Muscle of back (tissue), 3 donors: ENCODE measurements at regions not wholly inside any gene's neighbourhood (a gene's known extent, or its start where the extent isn't known, plus 50 kb on each side); places are given as distances from the start of the nearest gene placed in this dataset.

Source experiments
- DNase-seq, 3 donors: peaks; one replicate each; pipeline versions ENCODE4 v3.0.0 to v3.0.0-alpha.2; 2013

DNA sequence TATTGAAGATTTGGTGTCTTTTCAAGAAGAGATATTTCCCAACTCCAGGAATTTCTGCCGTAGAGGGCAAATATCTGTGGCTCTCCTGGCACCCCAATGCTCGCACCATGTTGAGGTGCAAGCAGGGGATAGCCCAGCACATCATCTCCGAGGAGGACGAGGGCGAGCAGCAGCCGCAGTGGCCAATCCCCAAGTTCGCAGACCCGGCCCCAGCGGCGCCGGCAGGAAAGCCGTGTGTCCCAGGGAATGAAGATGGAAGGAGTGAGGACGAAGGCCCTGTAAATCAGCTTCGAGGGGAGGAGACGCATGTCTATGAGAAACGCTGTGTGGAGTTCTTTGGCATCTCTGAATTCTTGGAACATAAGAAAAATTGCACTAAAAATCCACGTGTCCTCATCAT lies 213.4 kb upstream of the UBE2E2 start:
- DNase-seq, result no peak

DNA sequence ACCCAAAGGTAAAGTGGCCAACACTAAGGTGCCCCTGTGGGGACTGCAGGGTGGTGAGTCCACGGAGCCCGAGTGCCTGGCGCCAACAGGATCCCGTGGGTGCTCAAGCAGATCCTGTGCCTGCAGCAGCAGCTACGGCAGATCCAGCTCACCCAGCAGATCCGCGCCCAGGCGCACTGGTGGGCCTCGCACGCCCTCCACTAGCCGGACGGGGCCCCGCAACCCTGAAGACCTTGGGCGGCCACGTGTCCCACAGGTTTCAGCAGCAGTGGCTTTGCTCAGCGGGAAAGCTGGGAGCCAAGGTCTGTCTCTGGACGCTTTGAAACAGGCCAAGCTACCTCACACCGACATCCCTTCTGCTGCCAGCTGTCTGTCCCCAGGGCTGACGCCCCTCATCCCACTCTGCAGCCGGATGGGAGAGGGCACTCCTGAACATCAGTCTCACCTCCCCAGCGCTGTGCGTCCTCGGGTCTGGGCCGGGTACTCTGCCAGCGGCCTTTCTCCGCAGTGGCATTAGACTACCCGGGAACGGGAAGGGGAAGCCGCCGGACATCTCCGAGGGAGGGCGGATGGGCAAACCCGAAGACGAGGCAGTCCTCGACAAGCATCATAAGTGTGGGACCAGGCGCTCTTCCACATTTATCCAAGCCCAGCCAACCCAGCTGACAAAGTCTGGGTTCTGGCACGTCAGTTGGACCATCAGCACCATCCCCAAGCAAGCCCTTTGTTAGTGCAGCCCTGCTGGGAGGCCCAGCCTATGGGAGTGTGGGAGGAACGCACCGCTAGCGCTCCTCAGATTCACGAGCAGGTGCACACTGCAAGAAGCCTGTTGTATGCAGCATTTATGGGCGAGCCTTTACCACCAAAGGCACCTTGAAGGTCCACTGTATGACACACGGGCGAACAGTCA lies 212.6 kb upstream of the UBE2E2 start:
- no peak for DNase-seq

GRCh38 chr3:22994781-22995180 lies 208.3 kb upstream of the UBE2E2 start:
- DNase-seq, result peak in 1 of 3 donors; percentile 43

GRCh38 chr3:22996920-22997571 lies 206.1 kb upstream of the UBE2E2 start:
- DNase-seq, result no peak

GRCh38 chr3:23000371-23000770 lies 202.8 kb upstream of the UBE2E2 start:
- DNase-seq, result peak in 1 of 3 donors; percentile 47

DNA sequence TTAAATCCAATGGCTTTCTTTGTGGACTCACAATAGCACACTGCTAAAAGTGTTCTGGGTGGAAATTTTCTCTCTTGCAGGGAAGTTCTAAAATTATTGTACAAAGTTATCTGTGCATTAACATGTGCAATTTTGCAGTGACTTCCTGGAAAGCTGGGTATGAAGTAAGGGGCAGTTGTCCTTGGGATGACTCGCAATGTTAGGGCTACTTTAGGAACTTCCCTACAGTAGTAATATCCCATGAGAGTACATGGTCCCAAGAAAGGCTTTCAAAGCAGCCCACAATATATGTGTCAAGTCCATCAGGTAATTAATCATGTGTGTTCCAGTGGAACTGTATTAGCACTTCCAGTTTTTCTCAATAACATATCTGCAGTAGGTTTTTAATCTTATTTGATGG lies 201.0 kb upstream of the UBE2E2 start:
- DNase-seq, result no peak

GRCh38 chr3:23002836-23003732 lies 200.0 kb upstream of the UBE2E2 start:
- DNase-seq, result peak in 2 of 3 donors; percentile 50 to 72

- DNase-seq, result no peak
Observed at GRCh38 chr3:23003733-23004046, 199.4 kb upstream of the UBE2E2 start.

DNA sequence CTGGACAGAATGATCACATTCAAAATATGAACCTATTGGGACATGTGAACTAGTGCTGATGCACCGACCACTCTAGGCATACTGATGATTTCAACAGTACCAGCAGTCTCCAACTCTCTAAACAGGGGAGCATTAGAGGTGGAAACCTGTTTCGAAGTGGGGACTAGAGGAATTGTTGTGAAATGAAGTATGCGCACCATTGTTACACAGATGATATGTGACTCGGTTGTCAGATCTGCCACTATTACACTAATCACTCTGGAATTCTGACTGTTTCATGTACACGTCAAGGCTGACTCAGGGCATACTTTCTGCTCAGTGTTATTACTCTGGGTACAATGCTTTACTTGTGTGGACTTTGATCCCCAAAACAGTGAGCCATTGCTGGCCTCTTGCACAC lies 198.2 kb upstream of the UBE2E2 start:
- peak in 1 of 3 donors; percentile 38 for DNase-seq

- DNase-seq, result peak in 1 of 3 donors; percentile 45
Observed at GRCh38 chr3:23017801-23018200, 185.3 kb upstream of the UBE2E2 start.

DNA sequence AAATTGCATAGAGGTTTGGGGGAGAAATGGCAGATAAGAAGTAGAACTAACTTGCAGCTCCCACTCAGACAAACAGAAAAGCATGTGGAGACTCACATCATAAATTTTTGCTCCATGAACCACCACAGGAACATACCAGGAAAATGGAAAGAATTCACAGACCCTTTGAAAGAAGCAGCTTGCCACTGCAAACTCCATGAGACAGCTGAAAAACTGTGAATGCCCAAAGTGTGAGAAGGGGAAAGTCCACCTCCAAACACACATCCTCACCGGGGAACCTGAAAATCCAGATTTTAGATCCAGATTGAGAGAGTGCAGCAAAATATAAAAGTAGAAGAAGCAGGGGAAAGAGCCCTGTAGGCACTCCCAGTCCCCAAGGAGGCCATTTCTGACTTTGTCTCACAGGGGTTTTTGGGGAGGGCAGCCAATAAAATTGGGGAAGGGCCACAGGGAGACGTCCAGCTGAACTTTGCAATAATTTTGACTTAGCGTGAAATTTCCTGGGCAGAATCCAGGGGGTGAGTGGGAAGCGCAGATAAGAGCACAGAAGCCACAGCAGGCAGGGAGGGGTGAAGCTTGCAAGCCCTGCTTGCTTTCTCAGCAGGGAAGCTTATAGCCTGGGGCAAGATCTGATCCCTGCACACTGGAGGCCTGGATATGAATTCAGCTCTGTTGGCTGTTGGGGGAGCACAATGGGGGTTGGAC lies 183.4 kb upstream of the UBE2E2 start:
- no peak for DNase-seq

- DNase-seq, result no peak
Observed at GRCh38 chr3:23028294-23028693, 174.8 kb upstream of the UBE2E2 start.

- DNase-seq, result no peak
Observed at GRCh38 chr3:23029001-23029400, 174.1 kb upstream of the UBE2E2 start.

DNA sequence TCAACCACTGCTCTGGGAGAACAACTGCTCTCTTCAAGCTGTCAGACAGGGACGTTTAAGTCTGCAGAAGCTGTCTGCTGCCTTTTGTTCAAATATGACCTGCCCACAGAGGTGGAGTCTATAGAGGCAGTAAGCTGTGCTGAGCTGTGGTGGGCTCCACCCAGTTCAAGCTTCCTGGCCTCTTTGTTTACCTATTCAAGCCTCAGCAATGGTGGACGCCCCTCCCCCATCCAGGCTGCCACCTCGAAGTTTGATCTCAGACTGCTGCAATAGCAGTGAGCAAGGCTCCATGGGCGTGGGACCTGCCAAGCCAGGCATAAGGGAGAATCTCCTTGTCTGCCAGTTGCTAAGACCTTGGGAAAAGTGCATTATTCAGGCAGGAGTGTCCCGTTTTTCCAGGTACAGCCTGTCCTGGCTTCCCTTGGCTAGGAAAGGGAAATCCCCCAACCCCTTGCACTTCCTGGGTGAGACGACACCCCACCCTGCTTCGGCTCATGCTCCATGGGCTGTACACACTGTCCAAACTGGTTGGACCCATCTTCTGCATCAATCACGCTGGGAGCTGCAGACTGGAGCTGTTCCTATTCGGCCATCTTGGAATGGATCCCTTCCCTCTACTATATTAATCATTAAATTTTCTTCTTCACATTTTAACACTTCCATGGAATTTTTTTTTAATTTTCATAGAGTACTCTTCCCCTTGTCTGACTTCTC lies 167.0 kb upstream of the UBE2E2 start:
- DNase-seq, result no peak

DNA sequence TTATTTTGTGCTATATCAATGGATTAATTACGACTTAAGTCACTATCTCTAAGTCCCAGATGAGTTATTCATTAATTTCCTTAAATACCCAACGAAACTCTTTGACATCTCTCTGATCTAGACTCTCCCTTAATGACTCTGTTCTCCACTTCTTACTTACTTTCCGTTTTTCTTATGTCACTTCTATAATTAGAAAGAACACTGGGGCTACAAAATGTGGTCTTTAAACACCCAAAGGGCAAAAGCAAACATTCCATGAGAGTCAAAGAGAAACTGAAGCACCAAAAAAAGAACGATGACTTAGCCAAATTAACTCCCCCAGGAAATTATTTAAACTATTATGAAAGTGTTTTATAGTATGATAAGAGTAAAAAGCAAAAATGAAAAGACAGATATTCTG lies 166.4 kb upstream of the UBE2E2 start:
- no peak for DNase-seq

GRCh38 chr3:23038471-23038870 lies 164.7 kb upstream of the UBE2E2 start:
- no peak for DNase-seq

DNA sequence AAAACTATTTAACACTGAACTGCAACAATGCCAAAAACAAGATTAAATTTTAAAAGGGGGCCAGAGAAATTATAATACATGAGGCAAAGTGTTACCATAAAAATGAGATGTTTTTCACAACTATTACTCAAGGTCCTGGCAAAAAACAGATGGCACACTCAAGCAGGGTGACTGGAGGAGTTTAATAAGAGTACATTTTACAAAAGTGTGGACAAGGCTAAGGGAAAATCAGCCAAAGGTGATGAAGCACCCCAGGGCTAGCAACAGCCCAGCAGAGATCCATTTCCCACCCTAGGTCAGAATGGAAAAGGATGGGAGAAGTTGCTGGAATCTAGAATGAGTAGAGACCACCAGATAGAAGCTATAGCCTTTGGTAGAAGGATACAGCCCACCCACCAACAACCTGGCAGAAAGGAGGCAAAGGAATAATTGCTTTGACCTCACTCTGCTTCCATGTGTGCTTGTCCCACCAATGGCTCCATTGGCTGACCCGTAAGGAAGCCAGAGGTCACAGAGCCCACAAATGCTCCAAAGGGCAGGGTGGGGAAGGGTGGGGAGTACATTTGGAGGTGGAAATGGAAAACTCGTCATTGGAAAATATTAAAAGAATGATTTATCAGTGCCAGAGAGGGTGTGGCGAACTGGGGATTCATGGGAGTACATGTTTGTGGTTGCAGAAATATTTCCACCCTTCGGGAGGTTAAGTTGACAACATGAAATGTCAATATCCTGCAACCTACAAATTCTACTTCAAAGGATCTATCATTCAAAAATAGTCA lies 161.0 kb upstream of the UBE2E2 start:
- DNase-seq, result no peak

DNA sequence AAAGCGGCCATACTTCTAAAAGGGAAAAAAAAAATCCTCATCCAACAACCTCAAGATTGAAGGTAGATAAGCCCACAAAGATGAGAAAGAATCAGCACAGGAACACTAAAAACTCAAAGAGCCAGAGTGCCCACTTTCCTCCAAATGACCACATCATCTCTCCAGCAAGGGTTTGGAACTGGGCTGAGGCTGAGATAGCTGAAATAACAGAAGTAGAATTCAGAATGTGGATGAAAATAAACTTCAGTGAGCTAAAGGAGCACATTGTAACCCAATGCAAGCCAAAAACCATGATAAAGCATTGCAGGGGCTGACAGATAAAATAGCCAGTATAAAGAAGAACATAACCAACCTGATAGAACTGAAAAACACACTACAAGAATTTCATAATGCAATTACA lies 158.7 kb upstream of the UBE2E2 start:
- no peak for DNase-seq

DNA sequence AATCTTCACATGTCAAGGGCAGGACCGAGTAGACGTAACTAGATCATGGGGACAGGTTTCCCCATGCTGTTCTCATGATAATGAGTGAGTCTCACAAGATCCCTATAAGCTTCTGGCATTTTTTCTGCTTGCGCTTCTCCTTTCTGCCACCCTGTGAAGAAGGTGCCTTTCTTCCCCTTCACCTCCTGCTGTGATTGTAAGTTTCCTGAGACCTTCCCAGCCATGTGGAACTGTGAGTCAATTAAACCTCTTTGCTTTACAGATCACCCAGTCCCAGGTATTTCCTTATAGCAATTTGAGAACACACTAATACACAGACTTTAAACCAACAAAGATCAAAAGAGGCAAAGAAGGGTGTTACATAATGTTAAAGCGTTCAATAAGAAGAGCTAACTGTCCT lies 156.6 kb upstream of the UBE2E2 start:
- no peak for DNase-seq
